ENCODE measurements at regions not wholly inside any gene's neighbourhood (a gene's known extent, or its start where the extent isn't known, plus 50 kb on each side); places are given as distances from the start of the nearest gene placed in this dataset.

GRCh38 chr3:72666447-72666755, 181.8 kb downstream of the SHQ1 start:
- H3K27me3 Mint-ChIP-seq: no peaks in the 10 kb centered on the region
- no peak for ATAC-seq (replicated peaks)
- no peaks in the 10 kb centered on the region for H3K4me1 Mint-ChIP-seq
- H3K4me3 Mint-ChIP-seq: no peak overlapping the region
- H3K27ac Mint-ChIP-seq: no peak overlapping the region
- H3K9me3 Mint-ChIP-seq: no peaks in the 10 kb centered on the region
- no peaks in the 10 kb centered on the region for H3K36me3 Mint-ChIP-seq (ENCODE audit: low read depth)

- Mint-ChIP-seq H3K27ac (no peak overlapping the region), H3K9me3 (no peaks in the 10 kb centered on the region), H3K36me3 (ENCODE audit: low read depth) (no peaks in the 10 kb centered on the region), H3K27me3 (no peaks in the 10 kb centered on the region), H3K4me3 (no peak overlapping the region), H3K4me1 (no peaks in the 10 kb centered on the region)
- peak; percentile 66 for ATAC-seq (replicated peaks)
Measured at GRCh38 chr3:72665701-72666446, 182.4 kb downstream of the SHQ1 start.

GRCh38 chr3:72665103-72665502, 183.1 kb downstream of the SHQ1 start:
- Mint-ChIP-seq H3K9me3 (no peaks in the 10 kb centered on the region), H3K27ac (no peak overlapping the region), H3K4me1 (no peaks in the 10 kb centered on the region), H3K27me3 (no peaks in the 10 kb centered on the region), H3K36me3 (ENCODE audit: low read depth) (no peaks in the 10 kb centered on the region), H3K4me3 (no peak overlapping the region)
- ATAC-seq (replicated peaks): no peak

DNA sequence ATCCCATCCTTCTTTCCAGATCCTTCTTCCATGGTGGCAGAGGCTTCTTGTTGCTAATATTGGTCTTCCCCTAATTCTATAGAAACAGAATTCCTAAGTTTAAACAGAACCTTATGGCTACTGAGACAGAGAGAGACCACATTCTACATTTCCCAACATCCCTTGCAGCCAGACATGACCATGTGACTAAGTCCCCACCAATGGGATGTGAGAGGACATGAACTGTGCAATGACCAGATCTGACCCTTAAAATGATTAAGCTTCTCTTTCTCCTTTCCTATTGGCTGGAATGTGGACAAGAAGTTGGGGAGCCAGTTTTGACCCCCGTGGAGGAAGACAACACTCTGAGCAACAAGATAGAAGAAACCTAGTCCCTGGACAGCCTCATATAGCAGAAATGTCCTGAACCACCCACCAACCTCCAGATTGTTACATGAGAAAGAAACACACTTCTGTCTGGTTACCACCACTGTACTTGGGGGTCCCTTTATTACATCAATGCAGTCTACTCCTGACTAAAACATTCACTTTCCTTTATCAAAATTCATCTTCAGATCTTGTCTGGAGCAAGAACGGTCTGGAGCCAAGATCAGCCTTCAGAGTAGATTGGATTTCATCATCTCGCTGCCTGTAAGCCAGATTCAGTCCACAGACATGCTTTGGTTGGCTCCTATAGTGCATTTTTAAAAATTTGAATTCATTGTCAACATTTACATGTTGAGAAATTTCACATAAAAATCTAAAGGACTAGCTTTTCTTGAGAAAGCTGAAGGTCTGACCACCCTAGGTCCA, 183.9 kb downstream of the SHQ1 start:
- H3K9me3 Mint-ChIP-seq: no peaks in the 10 kb centered on the region
- peak overlapping the region; percentile 44 for H3K27ac Mint-ChIP-seq
- H3K4me1 Mint-ChIP-seq: no peaks in the 10 kb centered on the region
- H3K27me3 Mint-ChIP-seq: no peaks in the 10 kb centered on the region
- H3K4me3 Mint-ChIP-seq: no peak overlapping the region
- ATAC-seq (replicated peaks): no peak
- H3K36me3 Mint-ChIP-seq (ENCODE audit: low read depth): no peaks in the 10 kb centered on the region

- Mint-ChIP-seq H3K4me1 (peaks cover 2% of the 10 kb centered on the region), H3K27me3 (peaks cover 5% of the 10 kb centered on the region), H3K4me3 (no peak overlapping the region), H3K36me3 (ENCODE audit: low read depth) (no peaks in the 10 kb centered on the region), H3K9me3 (no peaks in the 10 kb centered on the region), H3K27ac (no peak overlapping the region)
- ATAC-seq (replicated peaks): no peak
Measured at GRCh38 chr3:72663429-72663828, 184.8 kb downstream of the SHQ1 start.

- H3K4me3 Mint-ChIP-seq: no peak overlapping the region
- no peak overlapping the region for H3K27ac Mint-ChIP-seq
- H3K9me3 Mint-ChIP-seq: no peaks in the 10 kb centered on the region
- no peak for ATAC-seq (replicated peaks)
- H3K27me3 Mint-ChIP-seq: peaks cover 7% of the 10 kb centered on the region
- no peaks in the 10 kb centered on the region for H3K36me3 Mint-ChIP-seq (ENCODE audit: low read depth)
- peaks cover 12% of the 10 kb centered on the region for H3K4me1 Mint-ChIP-seq
Measured at GRCh38 chr3:72661115-72661457, 187.2 kb downstream of the SHQ1 start.

DNA sequence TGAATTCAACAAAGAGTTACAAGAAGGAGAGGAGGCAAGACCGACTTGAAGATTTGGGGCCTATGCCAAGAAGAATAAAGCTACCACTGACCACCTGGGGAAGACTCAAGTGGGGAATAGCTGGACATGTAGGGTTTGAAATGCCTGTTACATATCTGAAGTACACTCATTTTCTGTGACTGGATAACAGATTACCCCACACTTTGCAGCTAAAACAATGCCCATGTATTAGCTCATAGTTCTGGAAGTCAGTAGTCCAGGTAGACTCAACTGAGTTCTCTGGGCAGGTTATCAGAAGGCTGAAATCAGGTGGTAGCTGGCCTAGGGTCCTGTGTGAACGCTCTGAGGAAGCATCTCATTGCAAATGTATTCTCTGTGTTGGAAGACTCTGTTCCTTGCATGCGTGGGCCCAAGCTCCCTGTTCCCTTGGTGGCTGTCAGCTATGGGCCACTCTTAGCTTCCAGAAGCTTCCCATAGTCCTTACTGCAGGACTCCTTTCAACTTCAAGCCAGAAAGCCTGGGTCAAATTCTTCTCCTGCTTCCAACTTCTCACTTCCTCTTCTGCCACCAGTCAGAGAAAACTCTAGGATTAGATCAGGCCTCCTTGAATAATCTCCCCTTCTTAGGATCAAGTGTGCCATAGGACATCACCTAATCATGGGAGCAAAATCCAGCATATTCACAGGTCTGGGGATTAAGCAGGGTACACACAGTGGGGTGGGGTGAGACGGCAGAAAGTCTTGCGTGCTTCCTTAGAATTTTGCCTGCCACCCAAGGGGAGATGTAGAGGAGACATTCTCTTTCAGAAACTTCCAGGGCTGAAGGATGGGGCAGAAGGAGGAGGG, 187.8 kb downstream of the SHQ1 start:
- H3K4me3 Mint-ChIP-seq: no peak overlapping the region
- peaks cover 7% of the 10 kb centered on the region for H3K27me3 Mint-ChIP-seq
- H3K36me3 Mint-ChIP-seq (ENCODE audit: low read depth): no peaks in the 10 kb centered on the region
- no peak overlapping the region for H3K27ac Mint-ChIP-seq
- no peak for ATAC-seq (replicated peaks)
- peaks cover 12% of the 10 kb centered on the region for H3K4me1 Mint-ChIP-seq
- H3K9me3 Mint-ChIP-seq: no peaks in the 10 kb centered on the region

DNA sequence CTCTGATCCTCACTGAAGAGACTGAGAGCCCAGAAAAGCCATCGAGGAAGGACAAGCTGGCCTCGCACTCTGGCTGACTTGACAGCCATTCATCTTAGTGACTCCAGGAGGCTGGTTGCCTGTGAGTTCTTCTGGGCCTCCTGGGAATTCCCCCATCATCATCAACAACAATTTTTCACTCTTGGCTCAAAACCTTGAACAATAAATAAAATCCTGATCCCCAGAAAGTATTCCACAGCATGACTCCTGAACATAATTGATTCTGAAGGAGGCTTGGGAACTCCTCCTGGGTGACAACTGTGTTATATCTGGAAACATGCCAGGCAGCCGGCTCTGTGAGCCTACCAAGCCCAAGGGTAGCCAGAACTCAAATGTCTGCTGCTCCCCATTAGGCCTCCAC, 188.6 kb downstream of the SHQ1 start:
- no peak overlapping the region for H3K27ac Mint-ChIP-seq
- H3K4me3 Mint-ChIP-seq: no peak overlapping the region
- no peaks in the 10 kb centered on the region for H3K36me3 Mint-ChIP-seq (ENCODE audit: low read depth)
- peaks cover 11% of the 10 kb centered on the region for H3K27me3 Mint-ChIP-seq
- H3K9me3 Mint-ChIP-seq: no peaks in the 10 kb centered on the region
- peaks cover 12% of the 10 kb centered on the region for H3K4me1 Mint-ChIP-seq
- ATAC-seq (replicated peaks): no peak

GRCh38 chr3:72659188-72659587, 189.1 kb downstream of the SHQ1 start:
- H3K9me3 Mint-ChIP-seq: no peaks in the 10 kb centered on the region
- no peak for ATAC-seq (replicated peaks)
- H3K27ac Mint-ChIP-seq: no peak overlapping the region
- no peak overlapping the region for H3K4me3 Mint-ChIP-seq
- peaks cover 14% of the 10 kb centered on the region for H3K27me3 Mint-ChIP-seq
- peaks cover 12% of the 10 kb centered on the region for H3K4me1 Mint-ChIP-seq
- no peaks in the 10 kb centered on the region for H3K36me3 Mint-ChIP-seq (ENCODE audit: low read depth)

DNA sequence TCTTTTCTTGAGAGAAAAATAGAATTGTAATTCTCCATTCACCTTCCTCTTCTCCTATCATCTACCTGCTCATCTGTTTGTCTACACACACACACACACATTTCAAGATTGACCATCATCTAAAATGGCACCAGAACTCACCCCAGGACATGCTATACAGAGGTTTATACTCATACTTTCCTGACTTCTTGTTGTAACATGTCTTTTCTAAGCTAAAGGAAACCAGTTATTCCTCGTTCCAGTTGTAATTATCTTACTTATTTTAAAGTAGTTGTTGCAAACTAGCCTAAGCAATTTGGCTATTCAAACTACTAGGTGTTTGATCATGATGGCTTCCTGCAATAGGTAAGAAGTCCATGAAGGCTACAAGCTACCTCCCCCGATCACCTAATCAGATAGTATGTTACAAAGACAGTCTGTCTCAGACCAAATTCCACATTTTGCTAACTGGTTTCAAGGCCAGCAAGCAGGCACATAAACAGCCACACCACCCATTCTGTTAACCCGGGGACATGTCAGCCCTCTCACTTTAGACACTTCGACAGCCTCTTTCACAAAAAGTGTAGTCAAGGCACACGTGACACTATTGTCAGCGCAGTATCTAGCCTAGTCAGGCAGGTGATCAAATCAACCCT, 189.7 kb downstream of the SHQ1 start:
- no peaks in the 10 kb centered on the region for H3K9me3 Mint-ChIP-seq
- H3K27ac Mint-ChIP-seq: no peak overlapping the region
- H3K36me3 Mint-ChIP-seq (ENCODE audit: low read depth): no peaks in the 10 kb centered on the region
- peaks cover 12% of the 10 kb centered on the region for H3K4me1 Mint-ChIP-seq
- H3K27me3 Mint-ChIP-seq: peaks cover 14% of the 10 kb centered on the region
- H3K4me3 Mint-ChIP-seq: no peak overlapping the region
- no peak for ATAC-seq (replicated peaks)

DNA sequence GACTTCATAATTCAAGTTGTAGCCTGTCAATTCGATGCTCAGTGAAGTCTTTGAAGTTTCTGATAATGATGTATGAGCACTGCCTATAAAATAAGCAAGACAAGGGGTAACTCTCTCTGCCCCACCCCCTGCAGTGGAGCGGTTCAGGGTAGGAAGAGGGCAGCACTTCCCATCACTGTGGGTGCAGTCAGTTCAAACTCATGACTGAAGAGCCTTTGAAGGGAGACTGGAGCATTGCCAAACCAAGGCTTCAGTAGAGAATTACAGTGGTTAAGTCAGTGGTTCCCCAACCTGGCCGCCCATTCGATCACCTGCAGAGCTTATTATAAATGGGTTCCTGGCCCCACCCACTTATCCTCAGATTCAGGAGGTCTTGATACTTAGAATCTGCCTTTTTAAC, 190.6 kb downstream of the SHQ1 start:
- peak; percentile 80 for ATAC-seq (replicated peaks)
- H3K27ac Mint-ChIP-seq: no peak overlapping the region
- peaks cover 12% of the 10 kb centered on the region for H3K4me1 Mint-ChIP-seq
- H3K4me3 Mint-ChIP-seq: no peak overlapping the region
- no peaks in the 10 kb centered on the region for H3K36me3 Mint-ChIP-seq (ENCODE audit: low read depth)
- H3K9me3 Mint-ChIP-seq: no peaks in the 10 kb centered on the region
- peaks cover 14% of the 10 kb centered on the region for H3K27me3 Mint-ChIP-seq

DNA sequence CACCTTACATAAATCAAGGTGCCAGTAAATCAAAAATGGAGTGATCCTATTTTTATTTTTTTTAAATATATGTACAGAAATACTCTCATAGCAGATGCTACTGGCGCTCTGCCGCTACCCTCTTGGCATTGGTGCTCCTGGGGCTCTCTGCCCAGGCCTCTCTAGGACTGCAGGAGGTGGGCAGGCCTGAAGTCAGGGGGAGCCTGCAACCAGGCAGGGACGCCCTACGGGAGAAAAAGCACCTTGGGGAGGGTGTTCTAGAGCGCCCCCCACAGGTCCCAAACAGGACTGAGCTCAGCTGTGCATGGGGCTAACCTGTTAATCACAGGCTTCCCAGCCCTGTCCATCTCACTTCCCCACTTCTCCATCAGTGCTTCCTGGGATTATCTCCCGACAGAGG, 192.5 kb downstream of the SHQ1 start:
- Mint-ChIP-seq H3K27ac (no peak overlapping the region), H3K9me3 (peaks cover 6% of the 10 kb centered on the region), H3K4me1 (peaks cover 12% of the 10 kb centered on the region), H3K4me3 (no peak overlapping the region), H3K36me3 (ENCODE audit: low read depth) (no peaks in the 10 kb centered on the region), H3K27me3 (peaks cover 14% of the 10 kb centered on the region)
- no peak for ATAC-seq (replicated peaks)

GRCh38 chr3:72655131-72655551, 193.1 kb downstream of the SHQ1 start:
- no peak overlapping the region for H3K4me3 Mint-ChIP-seq
- peaks cover 12% of the 10 kb centered on the region for H3K4me1 Mint-ChIP-seq

DNA sequence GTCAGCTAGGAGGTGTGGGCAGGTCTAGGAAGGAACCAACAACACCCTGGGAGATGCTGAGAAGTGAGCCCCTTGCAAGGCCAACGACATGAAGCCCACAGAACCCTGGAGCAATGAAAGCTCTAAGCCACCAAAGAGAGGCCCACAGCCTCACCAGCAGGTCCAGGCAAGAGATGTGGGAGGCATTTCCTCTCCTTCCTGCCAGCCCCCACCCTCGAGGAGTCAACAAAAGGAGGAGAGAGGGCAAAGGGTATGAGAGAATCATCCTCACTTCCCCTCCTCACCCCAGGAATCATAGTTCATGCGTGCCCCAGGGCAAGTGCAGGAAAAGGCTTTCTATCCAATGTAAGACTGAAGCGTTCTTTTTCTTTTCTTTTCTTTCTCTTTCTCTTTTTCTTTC, 195.8 kb downstream of the SHQ1 start:
- Mint-ChIP-seq H3K27me3 (peaks cover 7% of the 10 kb centered on the region), H3K9me3 (peaks cover 6% of the 10 kb centered on the region), H3K27ac (no peak overlapping the region), H3K36me3 (ENCODE audit: low read depth) (no peaks in the 10 kb centered on the region), H3K4me1 (no peaks in the 10 kb centered on the region), H3K4me3 (no peak overlapping the region)
- ATAC-seq (replicated peaks): no peak

More at GRCh38 chr3:72655131-72655551, 193.1 kb downstream of the SHQ1 start:
- H3K36me3 Mint-ChIP-seq (ENCODE audit: low read depth): no peaks in the 10 kb centered on the region
- H3K9me3 Mint-ChIP-seq: peaks cover 6% of the 10 kb centered on the region
- no peak for ATAC-seq (replicated peaks)
- peaks cover 14% of the 10 kb centered on the region for H3K27me3 Mint-ChIP-seq
- H3K27ac Mint-ChIP-seq: no peak overlapping the region

All from activated T-helper 17 cell treated with anti-CD3 and anti-CD28 coated beads, Interleukin-2, amount 50 U/mL, for 72 hours (primary cell).